Calu3 (cell line): ENCODE measurements at regions not wholly inside any gene's neighbourhood (a gene's known extent, or its start where the extent isn't known, plus 50 kb on each side); places are given as distances from the start of the nearest gene placed in this dataset.

Experiments used
- BruUV-seq: library from RNA; stranded (reverse); fragments of 400-500 nt; replicated peaks from 2 replicates; lab custom pipeline; 2021; lab: Mats Ljungman, UMichigan
- CTCF ChIA-PET: fragments of 300-600 bp; sonication (Branson Sonifier 250); formaldehyde crosslinking; loops from one replicate; lab custom pipeline; 2022; ENCODE audit warnings: antibody characterized with exemption; lab: Charles Lee
- DNase-seq: peaks from one replicate; pipeline ENCODE4 v3.0.0; 2022
- H3K27ac Mint-ChIP-seq: one replicate; pipeline ENCODE4 v1.8.0; 2022; ENCODE audit warnings: mixed read lengths; ENCODE audit not compliant: unreplicated experiment
- H3K27me3 Mint-ChIP-seq: one replicate; pipeline ENCODE4 v1.8.0; 2022; ENCODE audit warnings: mixed read lengths; ENCODE audit not compliant: unreplicated experiment
- H3K36me3 Mint-ChIP-seq: one replicate; pipeline ENCODE4 v1.8.0; 2022; ENCODE audit warnings: mild to moderate bottlenecking, moderate library complexity, mixed read lengths; ENCODE audit not compliant: insufficient read depth, unreplicated experiment
- H3K4me1 Mint-ChIP-seq: one replicate; pipeline ENCODE4 v1.8.0; 2022; ENCODE audit warnings: mild to moderate bottlenecking, low read depth, mixed read lengths; ENCODE audit not compliant: unreplicated experiment
- H3K4me3 Mint-ChIP-seq: one replicate; pipeline ENCODE4 v1.8.0; 2022; ENCODE audit warnings: mild to moderate bottlenecking, low read depth, moderate library complexity, mixed read lengths; ENCODE audit not compliant: unreplicated experiment
- H3K9me3 Mint-ChIP-seq: one replicate; pipeline ENCODE4 v1.8.0; 2022; ENCODE audit warnings: low read depth, mixed read lengths; ENCODE audit not compliant: unreplicated experiment
- CTCF ChIP-seq: fragments of 200-600 bp; IDR thresholded peaks from one replicate; pipeline ENCODE4 v1.8.0; 2022; ENCODE audit warnings: antibody characterized with exemption; ENCODE audit not compliant: unreplicated experiment
- intact Hi-C: fragments of 100-400 bp; cut with micrococcal nuclease; formaldehyde crosslinking; loops from one replicate; pipeline ENCODE4 v1.10.0; 2022; ENCODE audit not compliant: unreplicated experiment

- H3K4me1 Mint-ChIP-seq = no peaks in the 10 kb centered on the region
- no peak for TF ChIP-seq CTCF
- no peak overlapping the region for H3K4me3 Mint-ChIP-seq
- H3K9me3 Mint-ChIP-seq = no peaks in the 10 kb centered on the region
- intact Hi-C loops = no loop called here
- no TSS peak for BruUV-seq
- H3K36me3 Mint-ChIP-seq = no peaks in the 10 kb centered on the region
- H3K27ac Mint-ChIP-seq = no peak overlapping the region
- DNase-seq = no peak
- H3K27me3 Mint-ChIP-seq = no peaks in the 10 kb centered on the region
- CTCF ChIA-PET = no interaction called here
Measured at GRCh38 chr5:89359046-89359445, 476.1 kb upstream of the MEF2C start.

- CTCF ChIA-PET = no interaction called here
- no peak for DNase-seq
- Mint-ChIP-seq H3K4me3 (no peak overlapping the region), H3K27me3 (no peaks in the 10 kb centered on the region), H3K9me3 (no peaks in the 10 kb centered on the region), H3K27ac (no peak overlapping the region), H3K36me3 (no peaks in the 10 kb centered on the region), H3K4me1 (peaks cover 11% of the 10 kb centered on the region)
- no peak for TF ChIP-seq CTCF
- no TSS peak for BruUV-seq
- intact Hi-C loops = no loop called here
Measured at GRCh38 chr5:89353837-89354551, 471.0 kb upstream of the MEF2C start.

GRCh38 chr5:89351975-89352374 lies 469.0 kb upstream of the MEF2C start:
- intact Hi-C loops = no loop called here
- Mint-ChIP-seq H3K27me3 (no peaks in the 10 kb centered on the region), H3K9me3 (no peaks in the 10 kb centered on the region), H3K27ac (no peak overlapping the region), H3K4me1 (peaks cover 11% of the 10 kb centered on the region), H3K36me3 (no peaks in the 10 kb centered on the region), H3K4me3 (no peak overlapping the region)
- DNase-seq = no peak
- no TSS peak for BruUV-seq
- TF ChIP-seq CTCF = no peak
- CTCF ChIA-PET = no interaction called here

- peaks cover 11% of the 10 kb centered on the region for H3K4me1 Mint-ChIP-seq
- no TSS peak for BruUV-seq
- no peak for DNase-seq
Measured at GRCh38 chr5:89351222-89351621, 468.2 kb upstream of the MEF2C start.

More at GRCh38 chr5:89351222-89351621, 468.2 kb upstream of the MEF2C start:
- CTCF ChIA-PET = interaction anchor here (0.7 kb wide), 1 partner anchor 135 kb away, joined by 4 read pairs; no protein-coding TSS in a partner anchor
- Mint-ChIP-seq H3K9me3 (no peaks in the 10 kb centered on the region), H3K27me3 (no peaks in the 10 kb centered on the region), H3K4me3 (no peak overlapping the region), H3K36me3 (no peaks in the 10 kb centered on the region), H3K27ac (no peak overlapping the region)
- intact Hi-C loops = no loop called here
- TF ChIP-seq CTCF = no peak
